Adrenal gland (tissue), 9 donors: ENCODE measurements at regions not wholly inside any gene's neighbourhood (a gene's known extent, or its start where the extent isn't known, plus 50 kb on each side); places are given as distances from the start of the nearest gene placed in this dataset.

ENCODE experiments used
- DNase-seq, 7 donors: peaks; one replicate each; pipeline ENCODE4 v3.0.0-alpha.2; 2019 to 2020
- H3K27ac ChIP-seq, 5 donors: fragments of 200-600 bp; sonication (generic) in 4 of 5; 1 replicate in 3 of 5; 2 replicates in 2 of 5; pipeline versions ENCODE4 v1.5.1 to v1.8.0; 2016 to 2020; ENCODE audit warnings: mild to moderate bottlenecking in 1 of 5
- H3K27me3 ChIP-seq: fragments of 200-600 bp; 2 replicates; pipeline ENCODE4 v1.8.0; 2021
- H3K36me3 ChIP-seq, 2 donors: fragments of 200-600 bp; replicated peaks in 1 of 2; 1 replicate in 1 of 2; 2 replicates in 1 of 2; pipeline versions ENCODE4 v1.5.1 to v1.8.0; 2018 to 2022
- H3K4me1 ChIP-seq, 2 donors: fragments of 200-600 bp; replicated peaks in 1 of 2; 1 replicate in 1 of 2; 2 replicates in 1 of 2; pipeline versions ENCODE4 v1.5.1 to v1.8.0; 2018 to 2021
- H3K4me3 ChIP-seq, 4 donors: fragments of 200-600 bp; sonication (generic) in 3 of 4; one replicate each; pipeline ENCODE4 v1.5.1; 2016 to 2018
- H3K9me3 ChIP-seq, 3 donors: fragments of 200-600 bp; sonication (generic) in 1 of 3; replicated peaks in 1 of 3; 1 replicate in 2 of 3; 2 replicates in 1 of 3; pipeline versions ENCODE4 v1.5.1 to v1.8.0; 2016 to 2021
- POLR2A ChIP-seq, 2 donors: fragments of 450-650 bp; IDR thresholded peaks; one replicate each; pipeline ENCODE4 v1.6.1; 2017; ENCODE audit warnings: antibody characterized with exemption in 2 of 2, mild to moderate bottlenecking in 2 of 2, moderate library complexity in 1 of 2
- WGBS, 4 donors: extraction: QIAGEN DNeasy Blood & Tissue Kit in 2 of 4; methylation state at CpG; one replicate each; pipeline versions ENCODE4 v1.1.5 to v1.1.7; 2013 to 2017; 5-methylcytosine and 5-hydroxymethylcytosine counted together
- intact Hi-C, 2 donors: fragments of 100-400 bp; cut with DNase I; formaldehyde crosslinking; loops; one replicate each; pipeline versions ENCODE4 v1.14.1 to v1.15.0; 2022 to 2023
- TF ChIP-seq, protein P1 (sequence below), 6 experiments: fragments of 450-650 bp in 4 of 6; fragments of 200-600 bp in 2 of 6; sonication (generic) in 1 of 6; IDR thresholded peaks; 1 replicate in 5 of 6; 2 replicates in 1 of 6; pipeline versions ENCODE4 v1.5.1 to v1.8.0; 2016 to 2021; ENCODE audit warnings: antibody characterized with exemption in 6 of 6, mild to moderate bottlenecking in 2 of 6, moderate library complexity in 1 of 6
- donor health status: healthy with polysubstance abuse.
- donor health status: Bipolar disorder and iron deficiency.
- donor health status: DM: yes; HTN: yes; CAD: no.
- donor health status: DM: no; HTN: no; CAD: no.
- donor health status: DM: no; HTN: no; CAD: no.

DNA sequence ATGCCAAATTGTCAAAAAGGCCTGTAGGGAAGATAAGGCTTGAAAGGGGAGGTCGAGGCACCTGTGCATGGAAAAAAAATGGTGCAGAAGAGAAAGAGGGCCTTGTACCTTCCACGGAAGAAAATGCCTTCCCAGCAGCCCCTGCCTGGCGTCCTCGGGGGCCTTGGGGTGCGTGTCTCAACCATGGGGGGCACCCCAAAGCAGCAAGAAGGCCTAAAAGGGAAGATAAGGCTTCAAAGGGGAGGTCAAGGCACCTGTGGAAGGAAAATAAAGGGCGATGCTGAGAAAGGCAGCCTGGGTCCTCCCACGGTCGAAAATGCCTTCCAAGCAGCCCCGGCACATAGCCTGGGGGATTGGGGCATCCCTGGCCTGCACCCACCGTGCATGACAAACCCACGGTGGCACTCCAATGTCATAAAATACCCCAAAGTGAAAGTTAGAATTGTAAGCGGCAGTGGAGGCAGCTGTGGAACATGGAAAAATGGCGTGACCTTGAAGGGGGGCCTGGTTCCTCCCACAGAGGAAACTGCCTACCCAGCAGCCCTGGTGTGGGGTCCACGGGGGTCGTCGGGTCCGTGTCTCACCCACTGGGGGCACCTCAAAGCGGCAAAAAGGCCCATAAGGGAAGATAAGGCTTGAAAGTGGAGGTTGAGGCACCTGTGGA, 275.0 kb downstream of the ALG10 start:
- H3K27ac ChIP-seq: no peak overlapping the region
- intact Hi-C loops: no loop called here
- no peak for DNase-seq

DNA sequence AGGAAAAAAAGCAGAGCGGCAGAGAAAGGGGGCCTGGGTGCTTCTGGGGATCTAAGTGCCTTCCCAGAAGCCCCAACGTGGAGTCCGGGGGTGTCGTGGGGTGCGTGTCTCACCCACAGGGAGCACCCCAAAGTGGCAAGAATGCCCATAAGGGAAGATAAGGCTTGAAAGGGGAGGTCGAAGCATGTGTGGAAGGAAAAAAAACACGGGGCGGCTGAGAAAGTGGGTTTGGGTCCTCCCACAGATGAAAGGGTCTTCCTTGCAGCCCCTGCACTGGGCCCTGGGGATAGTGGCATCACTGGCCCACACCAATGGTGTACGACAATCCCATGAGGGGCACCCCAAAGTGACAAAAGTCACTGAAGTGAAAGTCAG, 275.5 kb downstream of the ALG10 start:
- H3K27me3 ChIP-seq: no peaks in the 10 kb centered on the region
- no peak for DNase-seq

More for the DNA sequence above, 275.0 kb downstream of the ALG10 start:
- Histone ChIP-seq H3K9me3 (no peaks in the 10 kb centered on the region), H3K4me3 (no peak overlapping the region), H3K36me3 (no peaks in the 10 kb centered on the region), H3K4me1 (no peaks in the 10 kb centered on the region), H3K27me3 (no peaks in the 10 kb centered on the region)
- TF ChIP-seq, protein P1, sequence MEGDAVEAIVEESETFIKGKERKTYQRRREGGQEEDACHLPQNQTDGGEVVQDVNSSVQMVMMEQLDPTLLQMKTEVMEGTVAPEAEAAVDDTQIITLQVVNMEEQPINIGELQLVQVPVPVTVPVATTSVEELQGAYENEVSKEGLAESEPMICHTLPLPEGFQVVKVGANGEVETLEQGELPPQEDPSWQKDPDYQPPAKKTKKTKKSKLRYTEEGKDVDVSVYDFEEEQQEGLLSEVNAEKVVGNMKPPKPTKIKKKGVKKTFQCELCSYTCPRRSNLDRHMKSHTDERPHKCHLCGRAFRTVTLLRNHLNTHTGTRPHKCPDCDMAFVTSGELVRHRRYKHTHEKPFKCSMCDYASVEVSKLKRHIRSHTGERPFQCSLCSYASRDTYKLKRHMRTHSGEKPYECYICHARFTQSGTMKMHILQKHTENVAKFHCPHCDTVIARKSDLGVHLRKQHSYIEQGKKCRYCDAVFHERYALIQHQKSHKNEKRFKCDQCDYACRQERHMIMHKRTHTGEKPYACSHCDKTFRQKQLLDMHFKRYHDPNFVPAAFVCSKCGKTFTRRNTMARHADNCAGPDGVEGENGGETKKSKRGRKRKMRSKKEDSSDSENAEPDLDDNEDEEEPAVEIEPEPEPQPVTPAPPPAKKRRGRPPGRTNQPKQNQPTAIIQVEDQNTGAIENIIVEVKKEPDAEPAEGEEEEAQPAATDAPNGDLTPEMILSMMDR (IDR thresholded peaks at IDR 0.05): no peak
- TF ChIP-seq POLR2A (IDR thresholded peaks at IDR 0.05): no peak
- 51 to 56% (median 53%) methylated on average over 18 of the region's 18 CpGs for WGBS, 4 donors

DNA sequence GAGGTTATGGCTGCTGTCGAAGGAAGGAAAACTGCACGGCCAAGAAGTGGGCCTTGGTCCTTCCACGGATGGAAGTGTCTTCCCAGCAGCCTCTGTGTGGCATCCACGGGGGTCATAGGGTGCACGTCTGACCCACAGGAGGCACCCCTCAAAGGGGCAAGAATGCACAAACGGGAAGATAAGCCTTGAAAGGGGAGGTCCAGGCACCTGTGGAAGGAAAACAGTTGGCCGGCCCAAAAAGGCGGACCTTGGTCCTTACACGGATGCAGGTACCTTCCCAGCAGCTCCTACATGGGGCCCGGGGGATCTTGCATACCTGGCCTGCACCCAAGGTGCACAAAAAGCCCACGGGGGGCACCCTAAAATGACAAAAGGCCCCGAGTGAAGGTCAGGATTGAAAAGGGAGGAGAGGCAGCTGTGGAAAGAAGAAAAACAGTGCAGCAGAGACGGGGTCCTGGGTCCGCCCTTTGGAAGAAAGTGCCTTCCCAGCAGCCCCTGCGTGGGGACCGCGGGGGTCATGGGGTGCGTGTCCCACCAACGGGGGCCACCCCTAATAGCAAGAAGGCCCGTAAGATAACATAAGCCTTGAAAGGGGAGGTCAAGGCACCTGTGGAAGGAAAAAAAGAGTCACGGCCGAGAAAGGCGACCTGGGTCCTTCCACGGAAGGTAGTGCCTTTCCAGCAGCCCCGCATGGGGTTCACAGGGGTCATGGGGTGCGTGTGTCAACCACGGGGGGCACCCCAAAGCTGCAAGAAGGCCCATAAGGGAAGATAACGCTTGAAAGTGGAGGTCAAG, 276.1 kb downstream of the ALG10 start:
- no peak for DNase-seq
- WGBS, 4 donors: 63 to 74% (median 69%) methylated on average over 28 of the region's 28 CpGs
- Histone ChIP-seq H3K27me3 (no peaks in the 10 kb centered on the region), H3K4me1 (no peaks in the 10 kb centered on the region), H3K4me3 (no peak overlapping the region), H3K27ac (no peak overlapping the region), H3K36me3 (no peaks in the 10 kb centered on the region), H3K9me3 (no peaks in the 10 kb centered on the region)
- TF ChIP-seq, protein P1 (IDR thresholded peaks at IDR 0.05): no peak
- TF ChIP-seq POLR2A (IDR thresholded peaks at IDR 0.05): no peak
- intact Hi-C loops: no loop called here

More for the DNA sequence above, 275.5 kb downstream of the ALG10 start:
- no peaks in the 10 kb centered on the region for H3K9me3 ChIP-seq
- WGBS, 4 donors: 60 to 69% (median 66%) methylated on average over 9 of the region's 9 CpGs
- H3K4me3 ChIP-seq: no peak overlapping the region
- no peak overlapping the region for H3K27ac ChIP-seq
- no peaks in the 10 kb centered on the region for H3K36me3 ChIP-seq
- TF ChIP-seq, protein P1 (IDR thresholded peaks at IDR 0.05): no peak
- TF ChIP-seq POLR2A (IDR thresholded peaks at IDR 0.05): no peak
- intact Hi-C loops: no loop called here
- H3K4me1 ChIP-seq: no peaks in the 10 kb centered on the region

DNA sequence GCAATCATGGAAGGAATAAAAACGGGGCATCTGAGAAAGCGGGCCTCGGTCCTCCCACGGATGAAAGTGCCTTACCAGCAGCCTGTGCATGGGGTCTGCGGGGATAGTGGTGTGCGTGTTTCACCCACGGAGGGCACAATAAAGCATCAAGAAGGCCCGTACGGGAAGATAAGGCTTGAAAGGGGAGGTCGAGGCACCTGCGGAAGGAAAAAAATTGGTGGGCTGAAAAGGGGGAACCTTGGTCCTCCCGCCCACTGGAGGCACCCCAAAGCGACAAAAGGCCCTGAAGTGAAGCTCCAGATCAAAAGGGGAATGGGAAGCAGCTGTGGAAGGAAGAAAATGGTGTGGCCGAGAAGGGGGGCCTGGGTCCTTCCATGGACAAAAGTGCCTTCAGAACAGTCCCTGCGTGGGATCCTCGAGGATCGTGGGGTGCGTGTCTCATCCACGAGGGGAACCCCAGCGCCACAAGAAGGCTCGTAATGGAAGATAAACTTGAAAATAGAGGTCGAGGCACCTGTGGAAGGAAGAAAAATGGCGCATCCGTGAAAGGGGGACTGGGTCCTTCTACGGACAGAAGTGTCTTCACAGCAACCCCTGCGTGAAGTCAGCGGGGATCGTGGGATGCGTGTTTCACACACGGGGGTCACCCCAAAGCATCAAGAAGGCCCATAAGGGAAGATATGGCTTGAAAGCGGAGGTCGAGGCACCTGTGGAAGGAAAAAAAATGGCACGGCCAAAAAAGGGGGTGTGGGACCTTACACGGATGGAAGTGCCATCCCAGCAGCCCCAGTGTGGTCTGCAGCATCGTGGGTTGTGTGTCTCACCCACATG, 276.9 kb downstream of the ALG10 start:
- 69 to 76% (median 74%) methylated on average over 35 of the region's 35 CpGs for WGBS, 4 donors
- DNase-seq: no peak
- Histone ChIP-seq H3K27me3 (no peaks in the 10 kb centered on the region), H3K4me1 (no peaks in the 10 kb centered on the region), H3K4me3 (no peak overlapping the region), H3K9me3 (no peaks in the 10 kb centered on the region), H3K36me3 (no peaks in the 10 kb centered on the region), H3K27ac (no peak overlapping the region)
- TF ChIP-seq, protein P1 (IDR thresholded peaks at IDR 0.05): no peak
- TF ChIP-seq POLR2A (IDR thresholded peaks at IDR 0.05): no peak
- intact Hi-C loops: no loop called here
